Thoracic aorta (tissue), 2 donors: ENCODE measurements at regions not wholly inside any gene's neighbourhood (a gene's known extent, or its start where the extent isn't known, plus 50 kb on each side); places are given as distances from the start of the nearest gene placed in this dataset.
A peak's percentile ranks its signal among the peaks of the same experiment; 100 is the strongest.

Experiments
- ATAC-seq: fragments of 150-250 bp; one replicate; pipeline ENCODE4 v1.8.0; 2017; ENCODE audit warnings: low read depth; ENCODE audit not compliant: insufficient number of reproducible peaks, low FRiP score
- DNase-seq: peaks from one replicate; pipeline ENCODE4 v3.0.0-alpha.2; 2020; ENCODE audit warnings: low spot score
- H3K27ac ChIP-seq, 2 donors: fragments of 200-600 bp; sonication (generic); 1 replicate in 1 of 2; 2 replicates in 1 of 2; pipeline ENCODE4 v1.5.1; 2016; ENCODE audit warnings: mild to moderate bottlenecking in 2 of 2, moderate library complexity in 2 of 2
- H3K27me3 ChIP-seq: fragments of 200-600 bp; sonication (generic); replicated peaks from 2 replicates; pipeline ENCODE4 v1.6.0; 2016; ENCODE audit warnings: mild to moderate bottlenecking; ENCODE audit not compliant: insufficient read depth
- H3K36me3 ChIP-seq: fragments of 200-600 bp; sonication (generic); one replicate; pipeline ENCODE4 v1.5.1; 2016
- H3K4me1 ChIP-seq, 2 donors: fragments of 200-600 bp; sonication (generic); 1 replicate in 1 of 2; 2 replicates in 1 of 2; pipeline versions ENCODE4 v1.5.1 to v1.6.0; 2016; ENCODE audit warnings: low read depth in 2 of 2, mild to moderate bottlenecking in 1 of 2; ENCODE audit not compliant: control insufficient read depth in 1 of 2
- H3K4me3 ChIP-seq: fragments of 200-600 bp; sonication (generic); 2 replicates; pipeline ENCODE4 v1.5.1; 2016; ENCODE audit warnings: mild to moderate bottlenecking
- H3K9me3 ChIP-seq: fragments of 200-600 bp; sonication (generic); 2 replicates; pipeline ENCODE4 v1.5.1; 2016
- TF ChIP-seq, protein P1 (sequence below): fragments of 200-600 bp; sonication (generic); IDR thresholded peaks from one replicate; pipeline ENCODE4 v1.5.1; 2019; ENCODE audit warnings: antibody characterized with exemption

DNA sequence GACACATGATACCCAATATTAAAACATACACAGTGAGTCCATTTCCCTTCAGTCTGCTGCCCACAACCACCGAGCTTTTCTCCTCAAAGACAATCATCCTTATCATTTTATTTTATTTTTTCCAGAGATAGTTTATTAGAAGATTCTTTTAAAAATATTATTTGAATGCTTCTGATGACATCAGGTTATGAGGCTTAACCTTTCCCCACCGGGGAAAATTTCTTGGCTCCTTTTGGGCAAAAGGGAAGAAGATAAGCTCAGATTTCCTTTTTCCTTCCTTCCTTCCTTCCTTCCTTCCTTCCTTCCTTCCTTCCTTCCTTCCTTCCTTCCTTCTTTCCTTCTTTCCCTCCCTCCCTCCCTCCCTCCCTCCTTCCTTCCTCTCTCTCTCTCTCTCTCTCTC lies 149.5 kb upstream of the CITED2 start:
- Histone ChIP-seq H3K36me3 (no peaks in the 10 kb centered on the region), H3K27ac (no peak overlapping the region), H3K27me3 (no peaks in the 10 kb centered on the region), H3K4me3 (no peak overlapping the region), H3K9me3 (no peaks in the 10 kb centered on the region), H3K4me1 (peaks cover 5 to 10% of the 10 kb centered on the region in 2 donors)
- DNase-seq (no peak), ATAC-seq (no peak)
- TF ChIP-seq, protein P1, sequence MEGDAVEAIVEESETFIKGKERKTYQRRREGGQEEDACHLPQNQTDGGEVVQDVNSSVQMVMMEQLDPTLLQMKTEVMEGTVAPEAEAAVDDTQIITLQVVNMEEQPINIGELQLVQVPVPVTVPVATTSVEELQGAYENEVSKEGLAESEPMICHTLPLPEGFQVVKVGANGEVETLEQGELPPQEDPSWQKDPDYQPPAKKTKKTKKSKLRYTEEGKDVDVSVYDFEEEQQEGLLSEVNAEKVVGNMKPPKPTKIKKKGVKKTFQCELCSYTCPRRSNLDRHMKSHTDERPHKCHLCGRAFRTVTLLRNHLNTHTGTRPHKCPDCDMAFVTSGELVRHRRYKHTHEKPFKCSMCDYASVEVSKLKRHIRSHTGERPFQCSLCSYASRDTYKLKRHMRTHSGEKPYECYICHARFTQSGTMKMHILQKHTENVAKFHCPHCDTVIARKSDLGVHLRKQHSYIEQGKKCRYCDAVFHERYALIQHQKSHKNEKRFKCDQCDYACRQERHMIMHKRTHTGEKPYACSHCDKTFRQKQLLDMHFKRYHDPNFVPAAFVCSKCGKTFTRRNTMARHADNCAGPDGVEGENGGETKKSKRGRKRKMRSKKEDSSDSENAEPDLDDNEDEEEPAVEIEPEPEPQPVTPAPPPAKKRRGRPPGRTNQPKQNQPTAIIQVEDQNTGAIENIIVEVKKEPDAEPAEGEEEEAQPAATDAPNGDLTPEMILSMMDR: no peak

DNA sequence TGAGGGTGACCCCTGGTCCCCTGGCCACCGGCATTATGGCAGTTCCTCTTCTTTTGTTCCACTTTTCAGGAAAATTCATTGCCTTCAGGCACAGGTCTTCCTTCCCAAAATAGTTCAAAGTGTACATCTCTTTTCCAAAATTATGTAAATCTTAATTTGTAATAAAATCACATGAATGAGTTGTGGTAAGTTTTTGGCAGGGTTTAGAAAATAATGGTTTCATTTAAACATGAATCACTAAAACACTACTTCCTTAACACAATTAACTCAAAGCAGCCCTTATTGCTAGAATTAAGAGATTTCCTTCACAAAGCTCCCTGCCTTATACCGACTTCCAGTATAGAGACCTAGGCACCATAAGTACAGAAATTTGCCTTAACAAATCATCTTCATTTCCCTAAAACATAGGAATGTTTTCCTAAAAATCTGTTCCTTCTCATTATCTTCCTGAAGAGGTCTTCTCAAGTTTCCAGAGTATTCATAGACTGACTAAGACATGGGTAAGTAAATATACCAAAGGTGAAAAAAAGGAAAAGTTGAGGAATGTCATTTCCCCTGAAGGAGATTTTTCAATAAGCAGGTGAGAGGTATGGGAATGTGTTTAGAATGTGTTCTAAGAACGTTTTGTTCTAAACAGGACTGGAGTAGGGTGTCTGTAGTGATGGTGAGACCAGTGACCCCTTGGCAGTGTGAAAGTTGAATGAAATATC lies 148.2 kb upstream of the CITED2 start:
- Histone ChIP-seq H3K4me1 (peaks cover 5 to 10% of the 10 kb centered on the region in 2 donors), H3K9me3 (no peaks in the 10 kb centered on the region), H3K27ac (no peak overlapping the region), H3K4me3 (no peak overlapping the region), H3K36me3 (no peaks in the 10 kb centered on the region), H3K27me3 (no peaks in the 10 kb centered on the region)
- DNase-seq (no peak), ATAC-seq (no peak)
- TF ChIP-seq, protein P1: no peak

DNA sequence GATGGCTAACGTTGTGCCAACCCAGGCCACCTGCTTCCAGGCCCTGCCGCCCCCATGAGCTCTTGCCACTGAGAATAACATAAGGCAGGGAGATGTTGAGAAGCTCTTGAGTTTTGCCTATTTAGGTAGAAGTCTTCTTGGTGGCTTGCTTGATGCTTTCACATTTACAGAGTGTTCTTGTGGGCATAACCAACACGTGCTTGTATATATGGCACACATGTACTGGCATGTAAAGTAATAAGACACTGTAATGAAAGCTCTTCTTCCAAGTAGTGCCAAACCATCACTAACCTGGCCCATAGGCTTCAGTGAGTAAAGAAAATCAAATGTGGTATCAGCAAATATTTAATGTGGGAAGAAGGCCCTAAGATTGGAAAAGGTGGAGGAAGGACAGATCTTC lies 146.9 kb upstream of the CITED2 start:
- Histone ChIP-seq H3K27me3 (no peaks in the 10 kb centered on the region), H3K4me3 (no peak overlapping the region), H3K27ac (no peak overlapping the region), H3K36me3 (no peaks in the 10 kb centered on the region), H3K4me1 (peaks cover 5 to 10% of the 10 kb centered on the region in 2 donors), H3K9me3 (no peaks in the 10 kb centered on the region)
- TF ChIP-seq, protein P1: no peak
- ATAC-seq: no peak
- DNase-seq: no peak

DNA sequence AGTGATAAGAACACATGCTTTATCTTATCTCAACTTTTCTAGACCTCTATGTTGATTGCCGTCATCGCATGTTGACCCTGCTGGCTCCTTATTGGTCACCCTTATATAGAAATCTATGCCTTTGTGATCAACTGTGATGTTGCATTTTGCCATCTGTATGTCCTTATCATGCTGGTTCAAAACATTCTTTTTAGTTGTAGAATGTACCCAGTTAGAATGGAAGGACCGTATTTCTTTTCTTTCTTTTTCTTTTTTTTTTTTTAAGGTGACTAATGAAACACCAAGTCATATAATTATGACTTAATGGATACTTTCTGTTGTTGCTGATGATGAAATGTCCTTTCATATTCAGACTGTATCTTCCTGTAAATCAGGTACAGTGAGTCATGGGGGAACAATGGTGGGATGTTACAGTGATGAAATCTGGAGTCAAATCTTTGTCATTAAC lies 145.9 kb upstream of the CITED2 start:
- TF ChIP-seq, protein P1: no peak
- peaks cover 5 to 10% of the 10 kb centered on the region in 2 donors for H3K4me1 ChIP-seq
- H3K9me3 ChIP-seq: no peaks in the 10 kb centered on the region
- no peak overlapping the region for H3K27ac ChIP-seq
- H3K27me3 ChIP-seq: no peaks in the 10 kb centered on the region
- H3K4me3 ChIP-seq: no peak overlapping the region
- ATAC-seq (no peak), DNase-seq (no peak)
- H3K36me3 ChIP-seq: no peaks in the 10 kb centered on the region

DNA sequence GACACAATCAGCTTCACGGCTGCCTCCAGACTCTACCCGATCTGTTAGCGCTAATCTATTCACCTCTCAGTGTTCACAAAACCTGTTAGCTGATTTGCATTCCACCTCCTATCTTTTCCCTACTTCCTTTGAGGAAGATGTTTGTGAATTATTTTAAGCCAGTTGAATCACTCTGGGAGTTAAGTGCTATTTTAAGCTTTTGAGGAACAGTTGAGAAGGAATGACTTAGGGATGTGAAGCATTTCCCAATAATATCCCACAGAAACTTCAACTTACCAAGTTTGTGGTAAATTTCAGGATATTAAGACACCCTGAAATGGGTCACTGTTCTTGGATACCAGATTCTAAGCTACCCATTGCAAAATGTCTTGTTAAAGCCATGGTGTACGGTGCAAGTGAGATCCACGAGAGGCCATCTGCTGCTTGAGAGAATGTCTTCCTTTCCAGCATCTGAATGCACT lies 145.2 kb upstream of the CITED2 start:
- Histone ChIP-seq H3K9me3 (no peaks in the 10 kb centered on the region), H3K4me3 (no peak overlapping the region), H3K36me3 (no peaks in the 10 kb centered on the region), H3K27ac (peak overlapping the region in 1 of 2 donors; percentile 9), H3K4me1 (peaks cover 5 to 10% of the 10 kb centered on the region in 2 donors), H3K27me3 (no peaks in the 10 kb centered on the region)
- TF ChIP-seq, protein P1: no peak
- ATAC-seq: peak; percentile 50
- DNase-seq: no peak
